ENCODE measurements at regions not wholly inside any gene's neighbourhood (a gene's known extent, or its start where the extent isn't known, plus 50 kb on each side); places are given as distances from the start of the nearest gene placed in this dataset.

DNA sequence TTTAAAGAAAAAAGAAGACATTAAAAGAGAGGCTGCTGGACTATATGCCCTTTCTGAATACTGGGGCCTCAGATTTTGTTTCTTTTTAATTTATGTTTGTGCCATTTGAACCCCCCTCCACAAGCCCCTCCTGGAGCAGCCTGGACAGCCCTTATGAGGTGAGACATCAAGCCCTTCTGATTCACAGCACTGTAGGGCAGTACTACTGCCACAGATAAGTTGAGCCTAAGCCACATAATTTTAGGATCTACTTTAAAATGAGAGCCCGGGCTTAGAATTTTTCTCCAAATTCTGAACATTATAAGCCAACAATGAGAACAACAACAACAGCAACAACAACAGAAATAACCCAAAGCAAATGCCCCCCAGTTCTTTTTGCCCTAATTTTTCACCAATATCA lies 256.9 kb upstream of the SALL1 start:
- no peak for DNase-seq

DNA sequence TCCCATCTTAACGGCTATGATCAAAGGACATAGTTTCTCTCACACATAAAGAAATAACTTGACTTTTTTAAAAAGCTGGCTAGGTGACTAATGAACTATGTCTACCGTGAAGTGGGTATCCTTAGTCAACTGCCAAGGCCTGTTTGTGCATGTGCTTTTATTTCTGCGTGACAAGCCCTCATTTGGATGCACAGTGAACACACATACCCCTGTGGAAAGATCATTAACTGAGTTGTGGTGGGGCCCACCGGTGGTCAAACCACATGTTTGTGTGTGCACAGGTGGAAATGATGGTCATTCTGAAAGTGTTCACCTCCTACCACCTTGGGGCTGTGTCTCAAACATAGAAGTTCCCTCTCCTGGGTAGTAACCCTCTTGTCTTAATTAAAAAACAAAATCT lies 256.1 kb upstream of the SALL1 start:
- DNase-seq = no peak

DNA sequence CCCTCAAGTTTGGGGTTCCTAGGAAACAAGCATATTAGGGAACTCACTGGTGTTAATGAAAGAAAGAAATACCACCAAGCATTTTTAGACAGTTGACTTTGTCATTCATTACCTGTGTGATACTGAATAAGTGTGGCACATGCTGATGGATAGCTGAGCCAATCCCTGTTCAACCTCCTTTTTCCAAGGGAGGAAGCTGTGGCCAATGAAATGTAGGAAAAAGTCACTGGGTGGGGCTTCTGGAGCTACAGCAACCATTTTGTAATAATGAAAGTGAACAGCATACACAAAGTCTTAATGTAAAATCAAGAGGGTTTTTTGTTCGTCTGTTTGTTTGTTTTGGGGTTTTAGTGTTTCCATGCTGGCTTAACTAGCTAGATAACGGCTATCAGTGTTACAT lies 254.3 kb upstream of the SALL1 start:
- no peak for DNase-seq

DNA sequence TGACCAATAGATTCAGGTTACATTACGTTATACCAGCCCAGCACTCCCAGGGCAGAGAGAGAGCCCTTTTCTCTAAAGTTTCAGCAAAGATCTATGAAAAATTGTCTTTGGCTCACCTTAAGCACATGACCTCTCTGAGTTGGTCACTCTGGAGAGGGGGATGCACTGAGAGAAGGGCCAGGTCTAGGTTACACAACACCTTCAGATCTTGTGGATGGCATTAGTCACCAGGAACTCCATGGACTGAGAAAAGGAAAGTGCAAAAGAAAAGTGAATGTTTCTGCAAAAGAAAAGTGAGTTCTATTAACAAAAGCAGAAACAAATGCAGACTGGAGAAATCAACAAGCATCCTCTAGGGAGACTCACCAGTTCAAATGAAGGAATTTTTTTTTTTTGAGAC lies 253.3 kb upstream of the SALL1 start:
- no peak for DNase-seq

DNA sequence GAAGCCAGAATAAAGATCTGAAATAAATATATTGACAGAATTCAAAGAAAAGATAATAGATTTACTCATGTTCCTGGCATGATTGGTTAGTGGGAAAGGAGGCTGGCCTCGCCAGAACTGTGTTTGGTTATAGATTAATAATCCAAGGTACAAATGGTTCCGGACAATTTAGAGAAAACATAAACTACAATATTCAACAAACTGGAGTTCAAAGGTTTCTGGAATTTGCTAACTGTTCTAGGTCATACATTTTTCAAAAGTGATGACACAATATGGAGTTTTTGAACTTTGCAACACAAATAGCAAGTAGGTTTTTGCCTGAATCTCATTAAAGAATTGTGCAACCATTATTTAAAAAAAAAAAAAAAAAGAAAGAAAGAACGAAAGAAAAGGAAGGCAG lies 251.7 kb upstream of the SALL1 start:
- no peak for DNase-seq

DNA sequence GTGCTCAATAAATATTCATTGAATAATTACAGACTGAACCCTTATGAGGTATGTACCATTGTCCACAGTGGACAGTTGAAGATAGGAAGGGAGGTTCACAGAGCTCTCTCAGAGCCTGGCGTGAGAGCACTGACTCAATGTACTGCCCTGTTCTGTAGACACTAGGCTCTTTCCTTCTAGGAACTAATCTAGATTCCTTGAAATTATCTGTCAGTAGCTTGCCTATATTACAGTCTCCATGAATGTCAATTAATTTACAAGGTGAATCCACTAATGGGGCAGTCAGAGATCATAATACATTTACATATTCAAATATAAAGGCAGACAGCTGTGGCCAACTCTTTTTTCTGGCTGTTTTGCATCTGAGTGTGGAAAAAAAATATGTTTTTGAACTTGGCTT lies 251.2 kb upstream of the SALL1 start:
- no peak for DNase-seq

DNA sequence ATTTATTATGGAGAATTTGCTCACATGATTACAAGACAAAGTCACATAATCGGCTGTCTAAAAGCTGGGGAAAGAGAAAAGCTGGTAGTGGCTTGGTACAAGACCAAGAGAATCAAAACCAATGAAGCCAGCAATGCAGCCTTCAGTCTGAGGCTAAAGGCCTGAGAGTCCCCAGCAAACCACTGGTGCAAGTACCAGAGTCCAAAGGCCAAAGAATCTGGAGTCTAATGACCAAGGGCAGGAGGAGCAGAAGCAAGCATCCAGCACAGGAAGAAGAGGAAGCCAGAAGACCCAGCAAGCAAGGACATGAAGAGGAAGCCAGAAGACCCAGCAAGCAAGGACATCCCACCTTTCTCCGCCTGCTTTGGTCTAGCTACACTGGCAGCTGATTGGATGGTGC lies 250.6 kb upstream of the SALL1 start:
- DNase-seq = no peak

DNA sequence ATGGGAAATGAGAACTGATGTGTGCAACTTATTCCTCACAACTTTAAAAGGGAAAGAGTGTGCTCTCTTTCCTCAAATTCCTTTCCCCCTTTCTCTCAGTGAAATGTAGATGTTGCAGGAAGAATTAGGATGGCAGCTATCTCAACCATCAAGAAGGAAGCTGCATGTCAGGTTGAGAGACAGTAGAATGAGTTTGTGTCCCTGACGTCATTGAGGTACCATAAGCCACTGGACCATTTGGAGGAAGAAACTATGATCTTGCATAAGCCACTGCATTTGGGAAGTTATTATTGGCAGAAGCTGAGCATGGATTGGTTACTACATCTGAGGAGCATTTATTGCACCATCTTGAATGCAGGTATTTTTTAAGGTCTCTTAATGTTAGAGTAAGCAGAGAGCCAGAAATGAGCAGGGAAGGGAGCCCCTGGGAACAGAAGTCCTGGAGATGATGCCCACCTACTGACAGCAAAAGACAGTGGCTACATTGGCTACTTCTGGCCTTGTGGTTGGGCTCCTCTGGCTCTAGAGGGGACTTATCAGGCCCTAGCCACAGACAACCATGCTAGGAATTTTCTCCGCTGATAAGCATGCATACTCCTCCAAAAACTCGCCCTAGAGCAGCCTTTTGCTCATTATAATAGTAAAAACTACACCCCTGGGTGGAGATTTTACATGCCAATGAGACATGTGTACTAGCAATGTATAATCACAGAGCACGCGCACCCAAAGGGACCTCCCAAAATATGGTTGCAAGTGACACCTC lies 249.0 kb upstream of the SALL1 start:
- DNase-seq = no peak

DNA sequence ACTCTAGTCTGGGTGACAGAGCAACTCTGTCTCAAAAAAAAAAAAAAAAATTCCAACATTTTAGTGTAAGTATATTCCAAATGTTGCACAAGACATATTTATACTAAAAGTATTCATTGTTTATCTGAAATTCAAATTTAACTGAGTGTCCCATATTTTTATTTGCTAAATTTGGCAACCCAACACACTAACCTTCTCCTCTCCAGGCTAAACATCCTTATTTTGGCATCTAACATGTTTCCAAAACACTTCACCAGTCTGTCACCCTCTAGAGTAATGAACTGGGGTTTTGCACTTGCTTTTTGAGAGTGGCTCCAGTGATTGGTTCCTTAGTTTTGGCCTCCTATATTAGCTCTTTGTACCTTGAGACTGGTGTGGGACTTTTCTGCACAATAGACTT lies 243.4 kb upstream of the SALL1 start:
- no peak for DNase-seq

DNA sequence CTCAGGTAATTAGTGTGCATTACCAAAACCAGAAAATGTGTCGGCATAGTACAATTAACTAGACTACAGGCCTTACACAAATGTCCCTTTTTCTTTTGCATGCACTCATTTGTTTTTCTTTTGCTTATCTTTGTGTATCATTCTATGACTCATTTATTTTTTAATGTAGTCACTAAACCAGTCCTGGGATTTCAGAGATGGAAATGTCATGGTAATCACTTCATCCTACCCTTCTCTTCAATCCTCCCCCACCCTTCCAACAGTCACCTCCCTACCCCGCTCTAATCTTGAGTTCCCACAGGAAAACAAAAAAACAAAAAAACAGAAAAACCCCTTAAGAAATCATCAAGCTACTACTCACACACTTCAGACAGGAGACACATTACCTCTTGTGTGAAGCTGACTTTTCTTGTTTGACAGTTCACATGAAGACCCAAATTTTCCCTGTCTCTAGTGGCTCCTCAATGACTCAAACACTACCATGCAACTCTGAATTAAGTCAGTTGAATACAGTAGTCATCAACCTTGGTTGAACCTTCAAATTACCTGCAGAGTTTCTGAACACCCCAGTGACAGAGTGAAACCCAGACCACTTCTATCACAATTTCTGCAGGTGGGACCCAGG lies 242.4 kb upstream of the SALL1 start:
- DNase-seq = no peak

DNA sequence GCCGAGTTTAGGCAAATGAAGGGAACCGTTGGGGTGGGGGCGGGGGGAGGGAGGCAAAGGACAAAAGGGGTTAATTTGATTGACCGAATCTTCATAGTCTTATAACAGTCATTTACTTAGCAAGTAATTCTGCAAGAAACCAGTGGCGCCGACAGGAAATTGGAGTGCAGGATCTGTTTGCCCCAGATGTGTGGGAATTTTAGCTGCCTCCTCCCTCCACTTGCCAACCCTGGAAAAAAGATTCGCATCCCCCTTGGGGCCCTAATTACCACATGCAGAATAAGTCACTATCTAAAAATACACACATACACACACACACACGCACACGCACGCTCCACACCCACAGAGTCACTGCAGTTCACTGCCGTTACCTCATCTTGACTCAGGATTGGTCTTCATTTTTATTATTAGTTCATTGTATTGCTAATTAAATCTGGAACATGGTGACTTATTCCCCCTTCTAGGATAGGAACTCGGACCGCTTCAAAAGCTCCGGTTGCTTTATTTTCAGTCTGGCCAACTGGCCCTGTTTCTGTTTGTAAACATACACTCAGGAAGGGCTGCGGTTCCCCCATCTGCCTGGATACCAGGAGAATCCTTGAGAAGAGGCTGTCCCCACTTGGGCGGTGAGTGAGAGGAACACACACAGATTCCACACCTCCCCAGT lies 241.6 kb upstream of the SALL1 start:
- no peak for DNase-seq

DNA sequence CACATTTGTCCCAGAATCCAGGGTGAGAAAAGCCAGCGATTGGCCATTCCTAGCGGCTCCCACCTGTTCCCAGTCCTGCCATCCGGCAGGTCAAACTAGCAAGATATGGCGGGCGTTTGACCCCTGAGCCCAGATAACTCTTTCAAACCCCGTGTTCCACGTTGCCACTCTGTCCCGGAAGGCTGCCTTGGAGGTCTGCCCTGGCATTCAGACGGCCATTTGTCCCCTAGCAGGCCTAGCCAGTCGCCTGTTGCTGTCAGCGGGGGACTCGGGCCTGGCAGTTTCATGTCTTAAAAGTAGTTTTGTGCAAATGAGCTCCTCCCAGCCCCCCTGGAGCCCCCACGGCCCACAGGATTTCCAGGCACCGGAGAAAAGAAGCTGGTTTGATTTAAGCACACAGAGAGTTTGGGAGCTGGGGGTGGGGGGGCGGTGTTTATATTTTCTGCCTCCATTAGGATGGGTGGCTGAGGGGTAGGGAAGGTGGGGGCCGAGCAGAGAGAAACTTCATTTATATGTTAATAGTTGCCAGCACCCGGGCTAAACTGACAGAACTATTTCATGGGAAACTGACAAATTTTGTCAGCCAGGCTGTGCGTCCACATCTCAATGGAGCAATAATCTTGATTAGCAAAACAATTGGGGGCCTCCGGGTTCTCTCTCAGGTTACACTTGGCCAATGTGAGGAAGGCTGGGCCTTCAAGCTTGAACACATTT lies 240.9 kb upstream of the SALL1 start:
- no peak for DNase-seq

DNA sequence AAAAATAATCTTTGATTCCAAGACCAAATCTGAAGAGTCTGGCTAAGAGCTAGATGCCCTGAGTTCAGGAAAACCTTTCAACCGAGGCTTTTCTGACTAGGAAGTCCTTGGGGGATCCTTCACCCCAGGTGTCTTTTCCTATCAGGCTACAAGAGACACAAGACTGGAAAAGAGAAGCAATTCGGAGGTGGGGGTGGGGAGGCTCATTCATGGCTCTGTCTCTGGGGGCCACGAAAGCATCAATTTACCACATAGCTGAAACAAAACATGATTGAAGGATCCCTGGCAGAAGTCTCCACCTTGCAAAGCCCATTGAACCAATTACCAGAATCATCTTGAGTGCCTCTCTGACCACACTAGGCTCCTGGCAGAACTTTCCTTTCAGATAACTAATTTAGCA lies 239.8 kb upstream of the SALL1 start:
- DNase-seq = no peak

DNA sequence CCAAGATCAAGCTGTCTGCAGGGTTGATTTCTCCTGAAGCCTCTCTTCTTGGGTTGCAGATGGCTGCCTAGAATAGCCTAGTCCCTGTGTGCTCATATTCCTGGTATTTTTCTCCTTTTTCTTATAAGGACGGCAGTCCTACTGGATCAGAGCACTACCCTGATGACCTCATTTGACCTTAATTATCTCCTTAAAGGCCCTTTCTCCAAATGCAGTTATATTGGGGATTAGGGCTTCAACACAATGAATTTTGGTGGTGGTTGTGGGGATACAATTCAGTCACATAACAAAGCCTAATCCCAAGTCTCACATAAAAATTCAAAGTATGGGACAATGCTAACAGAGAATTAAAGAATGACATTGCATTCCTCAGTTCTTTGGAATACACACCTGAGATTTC lies 238.8 kb upstream of the SALL1 start:
- DNase-seq = no peak

DNA sequence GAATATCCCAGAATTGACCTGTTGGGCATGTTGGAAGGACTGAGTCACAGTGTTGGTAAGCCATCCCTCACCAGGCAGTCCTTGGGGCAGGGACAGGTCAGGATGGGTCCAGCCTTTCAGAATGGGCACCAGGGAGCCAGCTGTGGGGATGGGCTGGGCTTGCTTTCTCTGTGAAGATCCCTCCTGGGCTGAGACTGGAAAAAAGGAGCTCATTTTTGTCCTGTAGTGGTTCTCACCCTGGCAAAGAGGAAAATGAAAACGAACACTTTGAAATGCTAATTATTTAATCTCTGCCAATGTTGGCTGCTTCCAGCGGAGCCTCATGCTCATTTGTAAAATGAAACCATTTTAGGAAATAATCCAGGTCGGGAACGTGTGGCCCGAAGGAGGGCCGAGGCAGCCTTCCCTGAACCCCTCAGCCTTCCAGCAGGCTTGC lies 237.5 kb upstream of the SALL1 start:
- DNase-seq = no peak

DNA sequence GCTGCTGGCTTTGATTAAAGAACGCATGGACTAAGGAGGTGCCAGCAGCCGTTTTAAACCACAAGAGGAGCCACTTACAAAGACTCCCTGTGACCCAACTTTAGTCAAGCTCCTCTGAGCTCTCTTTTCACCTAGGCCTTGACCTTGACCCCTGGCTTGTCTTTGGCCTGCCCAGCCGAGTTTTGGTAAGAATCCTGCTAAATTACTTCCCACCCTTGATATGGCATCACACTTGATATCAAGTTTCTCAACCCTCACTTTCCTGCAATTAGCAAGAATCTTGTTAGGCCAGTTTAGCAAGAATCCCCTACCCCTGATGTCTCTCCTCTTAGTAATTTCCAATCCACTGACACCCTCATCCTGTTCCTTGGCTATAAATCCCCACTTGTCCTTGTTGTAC lies 232.8 kb upstream of the SALL1 start:
- no peak for DNase-seq

DNA sequence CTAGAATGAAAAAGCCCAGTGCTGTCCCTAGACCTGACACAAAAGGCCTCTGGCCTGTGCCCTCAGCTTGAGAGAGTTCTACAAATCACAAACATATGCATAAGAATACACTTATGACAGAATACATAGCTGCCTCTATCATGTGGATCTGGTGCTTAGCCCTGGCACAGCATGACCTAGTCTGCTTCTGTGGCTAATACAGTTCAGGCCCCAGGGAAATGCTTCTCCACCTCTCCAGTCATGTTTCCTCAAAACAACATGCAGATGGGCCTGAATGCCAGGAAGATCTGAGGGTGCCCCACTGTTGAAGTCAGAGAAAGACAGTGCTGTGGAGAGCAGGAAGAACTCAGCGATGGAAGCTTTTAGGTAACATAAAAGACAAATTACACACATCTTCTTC lies 231.9 kb upstream of the SALL1 start:
- DNase-seq = no peak

DNA sequence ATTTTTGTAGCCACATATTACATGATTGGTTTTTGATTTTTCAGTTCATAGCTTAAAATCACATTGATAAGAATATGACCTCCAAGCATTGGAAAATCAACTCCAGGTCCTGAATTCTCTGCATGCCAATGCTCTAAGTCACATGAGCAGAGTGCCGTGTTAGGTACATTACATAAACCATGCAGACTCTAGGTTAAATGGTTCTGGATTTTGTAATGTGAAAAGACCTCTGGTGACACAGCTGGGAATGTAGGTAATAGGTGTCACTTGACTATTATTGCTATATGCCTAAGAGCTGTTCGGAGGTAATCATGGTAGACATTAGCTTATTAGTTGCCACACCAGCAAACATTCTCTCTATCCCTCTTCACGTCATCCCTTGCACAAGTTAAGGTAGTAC lies 231.1 kb upstream of the SALL1 start:
- no peak for DNase-seq

DNA sequence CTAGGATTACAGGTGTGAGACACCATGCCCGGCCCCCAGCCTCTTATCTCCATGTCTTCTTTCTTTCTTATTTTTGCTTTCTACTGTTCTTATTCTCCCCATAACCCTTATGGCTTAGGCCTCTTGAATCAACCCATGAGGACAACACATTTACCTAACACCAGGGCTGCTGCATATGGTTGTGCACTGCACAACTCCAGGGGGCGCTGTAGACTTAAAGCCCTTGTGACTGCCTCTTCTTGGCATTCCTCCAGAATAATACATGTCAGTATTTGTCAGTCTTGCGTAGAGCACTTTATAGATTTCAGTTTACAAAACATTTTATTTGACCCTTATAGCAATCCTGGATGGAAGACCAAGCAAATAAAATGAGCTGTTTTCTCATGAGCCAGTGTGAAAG lies 225.0 kb upstream of the SALL1 start:
- DNase-seq = no peak

DNA sequence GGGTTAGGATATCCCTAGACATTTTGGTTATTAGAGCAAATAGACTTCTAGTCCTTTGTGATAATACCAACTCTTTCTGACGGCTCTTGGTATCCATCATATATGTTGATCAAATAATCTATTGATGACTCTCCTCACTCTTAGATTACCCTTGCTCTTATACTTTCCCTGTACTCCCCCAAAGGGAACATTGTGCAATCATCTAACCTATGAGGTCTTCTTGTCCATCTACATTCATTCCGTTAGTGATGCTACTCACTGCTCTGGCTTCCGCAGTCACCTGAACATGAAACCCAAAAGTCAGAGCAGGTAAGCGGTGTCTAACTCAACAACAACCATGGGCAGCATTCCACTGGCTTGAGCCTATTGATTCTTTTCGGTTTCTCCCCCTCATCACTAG lies 223.7 kb upstream of the SALL1 start:
- no peak for DNase-seq

DNA sequence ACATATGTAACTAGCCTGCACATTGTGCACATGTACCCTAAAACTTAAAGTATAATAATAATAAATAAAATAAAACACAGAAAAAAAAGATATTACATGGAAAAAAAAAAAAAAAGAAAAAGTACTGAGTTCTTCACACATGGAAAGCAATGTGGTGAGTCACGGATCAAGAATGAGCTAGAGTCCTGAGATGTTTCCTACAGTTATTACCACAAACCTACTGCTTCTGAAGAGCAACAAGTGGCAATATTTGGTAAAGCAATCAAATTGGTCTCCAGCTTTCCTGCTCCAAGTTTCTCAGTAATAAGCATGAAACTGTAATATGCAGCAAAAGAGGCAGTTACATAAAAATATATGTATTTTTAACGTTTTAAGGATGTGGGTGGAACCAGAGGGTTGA lies 223.3 kb upstream of the SALL1 start:
- DNase-seq = no peak

DNA sequence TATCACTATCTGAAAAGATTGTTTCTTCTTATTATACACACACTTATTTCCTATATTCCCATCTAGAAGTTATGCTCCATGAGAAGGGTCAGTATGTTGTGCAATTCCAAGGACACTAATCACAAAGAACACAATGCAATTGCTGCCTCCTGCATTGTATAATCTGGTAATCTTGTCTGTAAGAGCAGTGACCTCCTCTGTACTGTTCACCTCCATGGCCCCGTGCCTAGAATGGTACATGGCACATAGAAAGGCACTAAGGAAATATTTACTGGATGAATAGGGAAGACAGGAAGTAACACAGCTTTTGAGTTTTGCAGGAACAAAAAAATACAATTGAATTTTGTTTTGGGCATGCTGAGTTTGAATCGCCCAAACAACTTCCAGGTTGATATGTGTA lies 214.6 kb upstream of the SALL1 start:
- DNase-seq = no peak

DNA sequence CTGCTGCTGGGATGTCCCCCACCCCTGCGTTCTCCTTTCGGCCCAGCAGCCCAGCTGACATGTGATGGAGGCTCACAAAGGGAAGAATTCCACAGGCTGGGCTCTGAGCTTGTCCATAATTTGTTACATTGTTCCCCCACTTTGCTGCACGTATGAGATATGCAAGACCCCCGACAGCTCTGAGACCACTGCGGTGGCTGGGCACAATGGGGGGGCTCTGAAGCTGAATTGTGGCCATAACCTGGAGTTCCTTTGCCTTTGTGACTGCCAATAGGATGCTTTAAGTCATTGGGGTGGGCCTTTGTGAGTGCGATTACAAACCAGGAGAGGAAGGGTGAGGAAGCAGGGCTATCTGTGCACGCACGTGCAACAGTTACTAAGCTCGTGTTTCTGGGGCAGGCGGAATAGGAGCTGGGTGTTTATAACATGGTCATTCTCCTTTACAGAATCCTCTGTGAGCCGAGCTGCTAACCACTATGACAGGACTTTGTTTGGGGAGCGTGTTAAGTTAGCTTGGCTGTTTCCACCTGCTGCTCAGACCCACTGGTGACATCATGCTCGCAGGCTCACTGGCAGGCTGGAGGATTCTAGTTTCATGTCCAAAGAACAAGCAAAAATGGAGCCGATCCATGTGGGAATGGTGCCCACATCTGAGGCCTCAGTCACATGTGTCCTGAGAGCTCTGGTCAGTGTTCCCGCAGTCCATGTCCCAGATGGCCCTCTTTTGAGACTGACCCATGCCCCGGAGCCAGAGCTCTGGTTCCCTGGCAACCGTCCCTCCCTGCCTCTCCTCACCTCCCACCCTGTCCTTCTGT lies 208.3 kb upstream of the SALL1 start:
- no peak for DNase-seq
